ENCODE measurements at regions not wholly inside any gene's neighbourhood (a gene's known extent, or its start where the extent isn't known, plus 50 kb on each side); places are given as distances from the start of the nearest gene placed in this dataset.

- Histone ChIP-seq H3K27me3 (no peaks in the 10 kb centered on the region), H3K4me1 (peaks cover 0 to 37% (median under 1%) of the 10 kb centered on the region in 12 donors), H3K4me3 (no peak overlapping the region), H3K36me3 (no peaks in the 10 kb centered on the region), H3K9me3 (no peaks in the 10 kb centered on the region), H3K27ac (peak overlapping the region in 2 of 12 donors; percentile 9 to 49)
- 87 to 90% (median 89%) methylated on average over 2 of the region's 2 CpGs for WGBS, 4 donors
- ATAC-seq = no peak
- no peak for TF ChIP-seq POLR2A (IDR thresholded peaks at IDR 0.05)
- TF ChIP-seq CTCF (IDR thresholded peaks at IDR 0.05) = no peak
- intact Hi-C loops (cut with DNase I) = no loop called here
- no peak for DNase-seq
Measured at GRCh38 chr12:92065639-92066038, 80.0 kb downstream of the BTG1 start.

- 69 to 78% (median 70%) methylated on average over 8 of the region's 8 CpGs for WGBS, 4 donors
- TF ChIP-seq CTCF (IDR thresholded peaks at IDR 0.05) (no peak), POLR2A (IDR thresholded peaks at IDR 0.05) (no peak)
- peaks cover 0 to 43% (median 7%) of the 10 kb centered on the region in 12 donors for H3K4me1 ChIP-seq
- intact Hi-C loops (cut with DNase I) = no loop called here
- peak overlapping the region in 2 of 12 donors; percentile 9 to 49 for H3K27ac ChIP-seq
- H3K9me3 ChIP-seq = no peaks in the 10 kb centered on the region
- H3K36me3 ChIP-seq = no peaks in the 10 kb centered on the region
- H3K4me3 ChIP-seq = no peak overlapping the region
- no peaks in the 10 kb centered on the region for H3K27me3 ChIP-seq
- DNase-seq (no peak), ATAC-seq (no peak)
Measured at GRCh38 chr12:92065018-92065499, 80.6 kb downstream of the BTG1 start.

GRCh38 chr12:92064422-92064821, 81.2 kb downstream of the BTG1 start:
- H3K9me3 ChIP-seq = no peaks in the 10 kb centered on the region
- H3K4me3 ChIP-seq = no peak overlapping the region
- no peaks in the 10 kb centered on the region for H3K27me3 ChIP-seq
- intact Hi-C loops (cut with DNase I) = no loop called here
- TF ChIP-seq POLR2A (IDR thresholded peaks at IDR 0.05) = no peak
- no peak for TF ChIP-seq CTCF (IDR thresholded peaks at IDR 0.05)
- H3K27ac ChIP-seq = peak overlapping the region in 1 of 12 donors; percentile 49
- ATAC-seq (peak in 3 of 4 donors; percentile 46 to 56 (median 54)), DNase-seq (no peak)
- H3K36me3 ChIP-seq = no peaks in the 10 kb centered on the region
- 25 to 47% (median 41%) methylated on average over 1 of the region's 1 CpG for WGBS, 4 donors
- H3K4me1 ChIP-seq = peaks cover 0 to 46% (median 11%) of the 10 kb centered on the region in 12 donors

GRCh38 chr12:92063641-92064040, 82.0 kb downstream of the BTG1 start:
- TF ChIP-seq CTCF (IDR thresholded peaks at IDR 0.05) = no peak
- TF ChIP-seq POLR2A (IDR thresholded peaks at IDR 0.05) = no peak
- ATAC-seq (no peak), DNase-seq (no peak)
- H3K9me3 ChIP-seq = no peaks in the 10 kb centered on the region
- WGBS, 4 donors = 70 to 81% (median 74%) methylated on average over 3 of the region's 3 CpGs
- H3K4me1 ChIP-seq = peaks cover 0 to 43% (median 11%) of the 10 kb centered on the region in 12 donors
- H3K4me3 ChIP-seq = no peak overlapping the region
- no peaks in the 10 kb centered on the region for H3K36me3 ChIP-seq
- intact Hi-C loops (cut with DNase I) = no loop called here
- H3K27ac ChIP-seq = no peak overlapping the region
- no peaks in the 10 kb centered on the region for H3K27me3 ChIP-seq

All from heart left ventricle (tissue), 16 donors.